ENCODE measurements at regions not wholly inside any gene's neighbourhood (a gene's known extent, or its start where the extent isn't known, plus 50 kb on each side); places are given as distances from the start of the nearest gene placed in this dataset.

DNA sequence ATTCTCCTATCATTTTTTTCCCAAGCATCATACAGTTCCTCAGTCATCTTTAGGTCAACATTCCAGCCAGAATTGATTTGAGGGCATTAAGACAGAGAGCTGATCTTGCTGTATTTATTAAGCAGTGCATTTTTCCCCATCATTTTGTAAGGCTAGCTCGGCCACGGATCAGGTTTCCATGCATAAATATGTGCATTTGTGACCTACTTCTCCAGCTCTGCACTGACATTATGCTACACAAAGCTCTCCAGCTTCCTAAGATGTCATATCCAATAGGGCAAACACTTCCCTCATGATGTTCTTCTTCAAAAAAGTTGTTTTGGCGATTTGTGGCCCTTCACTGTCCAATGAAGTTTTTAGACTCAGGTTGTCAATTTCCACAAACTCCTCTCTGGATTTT is 202.6 kb downstream of the C7orf25 start:
- TF ChIP-seq POLR2AphosphoS5 (IDR thresholded peaks at IDR 0.05; ENCODE audit: insufficient read depth, low read depth, low read length) (no peak), JUN (IDR thresholded peaks at IDR 0.05; ENCODE audit: borderline replicate concordance, insufficient read depth, insufficient read length, low read depth) (no peak), POLR2A (IDR thresholded peaks at IDR 0.05; ENCODE audit: low read depth, low read length) (no peak), MYC (IDR thresholded peaks at IDR 0.05; ENCODE audit: low read depth, low read length) (no peak), EZH2 (IDR thresholded peaks at IDR 0.05; ENCODE audit: borderline replicate concordance, low read depth, low read length, severe bottlenecking) (no peak), FOS (IDR thresholded peaks at IDR 0.05; ENCODE audit: borderline replicate concordance, insufficient read depth, low read length) (no peak), GATA2 (IDR thresholded peaks at IDR 0.05; ENCODE audit: insufficient read depth, insufficient read length, low read depth, low read length) (no peak)
- TF ChIP-seq, protein P1, sequence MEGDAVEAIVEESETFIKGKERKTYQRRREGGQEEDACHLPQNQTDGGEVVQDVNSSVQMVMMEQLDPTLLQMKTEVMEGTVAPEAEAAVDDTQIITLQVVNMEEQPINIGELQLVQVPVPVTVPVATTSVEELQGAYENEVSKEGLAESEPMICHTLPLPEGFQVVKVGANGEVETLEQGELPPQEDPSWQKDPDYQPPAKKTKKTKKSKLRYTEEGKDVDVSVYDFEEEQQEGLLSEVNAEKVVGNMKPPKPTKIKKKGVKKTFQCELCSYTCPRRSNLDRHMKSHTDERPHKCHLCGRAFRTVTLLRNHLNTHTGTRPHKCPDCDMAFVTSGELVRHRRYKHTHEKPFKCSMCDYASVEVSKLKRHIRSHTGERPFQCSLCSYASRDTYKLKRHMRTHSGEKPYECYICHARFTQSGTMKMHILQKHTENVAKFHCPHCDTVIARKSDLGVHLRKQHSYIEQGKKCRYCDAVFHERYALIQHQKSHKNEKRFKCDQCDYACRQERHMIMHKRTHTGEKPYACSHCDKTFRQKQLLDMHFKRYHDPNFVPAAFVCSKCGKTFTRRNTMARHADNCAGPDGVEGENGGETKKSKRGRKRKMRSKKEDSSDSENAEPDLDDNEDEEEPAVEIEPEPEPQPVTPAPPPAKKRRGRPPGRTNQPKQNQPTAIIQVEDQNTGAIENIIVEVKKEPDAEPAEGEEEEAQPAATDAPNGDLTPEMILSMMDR (IDR thresholded peaks at IDR 0.05; ENCODE audit: extremely low read depth in 1 of 2, insufficient read depth in 1 of 2, low read depth in 1 of 2, low read length in 2 of 2), result no peak
- TF ChIP-seq, protein P2, sequence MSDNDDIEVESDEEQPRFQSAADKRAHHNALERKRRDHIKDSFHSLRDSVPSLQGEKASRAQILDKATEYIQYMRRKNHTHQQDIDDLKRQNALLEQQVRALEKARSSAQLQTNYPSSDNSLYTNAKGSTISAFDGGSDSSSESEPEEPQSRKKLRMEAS (IDR thresholded peaks at IDR 0.05; ENCODE audit: insufficient read depth, insufficient read length), result no peak
